ENCODE measurements at regions not wholly inside any gene's neighbourhood (a gene's known extent, or its start where the extent isn't known, plus 50 kb on each side); places are given as distances from the start of the nearest gene placed in this dataset.

DNA sequence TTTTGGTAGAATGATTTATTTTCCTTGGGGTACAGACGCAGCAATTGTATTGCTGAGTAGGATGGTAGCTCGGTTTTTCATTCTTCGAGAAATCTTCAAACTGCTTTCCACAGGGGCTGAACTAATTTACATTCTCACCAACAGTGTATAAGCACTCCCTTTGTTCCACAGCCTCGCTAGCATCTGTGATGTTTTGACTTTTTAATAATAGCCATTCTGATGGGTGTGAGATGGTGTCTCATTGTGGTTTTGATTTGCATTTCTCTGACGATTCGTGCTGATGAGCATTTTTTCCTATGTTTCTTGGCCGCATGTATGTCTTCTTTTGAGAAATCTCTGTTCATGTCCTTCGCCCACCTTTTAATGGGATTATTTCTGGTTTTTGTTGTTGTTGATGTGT is 54.8 kb upstream of the UQCRFS1 start:
- Histone ChIP-seq H3K9me3 (ENCODE audit: control insufficient read depth, insufficient read depth, low read depth, low read length) (no peaks in the 10 kb centered on the region), H3K36me3 (ENCODE audit: control insufficient read depth, insufficient read depth, low read length) (no peaks in the 10 kb centered on the region), H3K27me3 (ENCODE audit: control insufficient read depth, insufficient read depth, low read length) (peaks cover 2% of the 10 kb centered on the region; the same call in 1 of the 2 replicates), H3K4me1 (ENCODE audit: control insufficient read depth, insufficient read depth, low read length) (no peaks in the 10 kb centered on the region), H3K27ac (ENCODE audit: low read length) (no peak overlapping the region), H3K4me3 (ENCODE audit: low read depth in 2 of 2, low read length in 2 of 2) (no peak overlapping the region)
- ChIA-PET CTCF (no interaction called here), POLR2A (no interaction called here)
- ATAC-seq (no peak), DNase-seq (ENCODE audit: low read depth, low spot score) (no peak)
- BruUV-seq (replicated peaks), result no TSS peak
- TF ChIP-seq TCF7L2 (IDR thresholded peaks at IDR 0.05; ENCODE audit: low read depth, low read length) (no peak), SIN3A (IDR thresholded peaks at IDR 0.05; ENCODE audit: borderline replicate concordance, insufficient read depth, low read depth, low read length) (no peak), CTCF (IDR thresholded peaks at IDR 0.05) (no peak), REST (IDR thresholded peaks at IDR 0.05; ENCODE audit: insufficient read depth in 1 of 2, low read depth in 2 of 2, low read length in 1 of 2) (no peak), POLR2AphosphoS5 (IDR thresholded peaks at IDR 0.05; ENCODE audit: low read depth, low read length) (no peak)
- in situ Hi-C loops (cut with HindIII; ENCODE audit: low pct_unique_long_range_greater_than_20kb, low sequenced_read_pairs), result no loop called here
- intact Hi-C loops (cut with micrococcal nuclease; ENCODE audit: unreplicated experiment), result loop anchor here (10.0 kb wide), 3 partner anchors 183 to 383 kb away; partner anchors contain the start of gene VSTM2B

DNA sequence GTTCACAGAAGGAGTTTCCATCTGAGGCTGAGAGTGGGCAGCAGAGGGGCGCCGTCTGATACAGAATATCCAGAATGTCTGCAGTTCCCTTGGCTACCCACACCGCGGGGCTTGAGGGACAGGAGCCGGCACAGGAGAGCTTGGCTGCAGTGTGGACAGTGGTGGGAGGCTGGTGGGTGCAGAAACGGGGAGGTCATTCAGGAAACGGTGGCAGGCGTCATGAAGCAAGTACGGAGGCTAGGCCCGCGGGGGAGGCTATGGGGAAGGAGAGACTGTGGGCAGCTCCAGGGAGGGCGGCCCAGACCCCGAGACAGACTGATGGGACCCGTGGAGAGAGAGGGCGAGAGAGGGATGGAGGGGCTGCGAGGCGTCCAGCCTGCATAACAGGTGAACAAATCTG is 55.2 kb upstream of the UQCRFS1 start:
- Histone ChIP-seq H3K4me3 (ENCODE audit: low read depth in 2 of 2, low read length in 2 of 2) (no peak overlapping the region), H3K27ac (ENCODE audit: low read length) (no peak overlapping the region), H3K4me1 (ENCODE audit: control insufficient read depth, insufficient read depth, low read length) (no peaks in the 10 kb centered on the region), H3K36me3 (ENCODE audit: control insufficient read depth, insufficient read depth, low read length) (no peaks in the 10 kb centered on the region), H3K9me3 (ENCODE audit: control insufficient read depth, insufficient read depth, low read depth, low read length) (no peaks in the 10 kb centered on the region), H3K27me3 (ENCODE audit: control insufficient read depth, insufficient read depth, low read length) (peaks cover 2% of the 10 kb centered on the region; the same call in 1 of the 2 replicates)
- DNase-seq (ENCODE audit: low read depth, low spot score) (no peak), ATAC-seq (no peak)
- no peak for TF ChIP-seq CTCF (IDR thresholded peaks at IDR 0.05)
- TF ChIP-seq REST (IDR thresholded peaks at IDR 0.05; ENCODE audit: insufficient read depth in 1 of 2, low read depth in 2 of 2, low read length in 1 of 2), result no peak
- no peak for TF ChIP-seq TCF7L2 (IDR thresholded peaks at IDR 0.05; ENCODE audit: low read depth, low read length)
- no peak for TF ChIP-seq SIN3A (IDR thresholded peaks at IDR 0.05; ENCODE audit: borderline replicate concordance, insufficient read depth, low read depth, low read length)
- no peak for TF ChIP-seq POLR2AphosphoS5 (IDR thresholded peaks at IDR 0.05; ENCODE audit: low read depth, low read length)
- in situ Hi-C loops (cut with HindIII; ENCODE audit: low pct_unique_long_range_greater_than_20kb, low sequenced_read_pairs), result no loop called here
- CTCF ChIA-PET, result no interaction called here
- POLR2A ChIA-PET, result no interaction called here
- no TSS peak for BruUV-seq (replicated peaks)
- intact Hi-C loops (cut with micrococcal nuclease; ENCODE audit: unreplicated experiment), result loop anchor here (10.0 kb wide), 3 partner anchors 183 to 383 kb away; partner anchors contain the start of gene VSTM2B
